SK-N-SH (cell line): ENCODE measurements at regions not wholly inside any gene's neighbourhood (a gene's known extent, or its start where the extent isn't known, plus 50 kb on each side); places are given as distances from the start of the nearest gene placed in this dataset.

Experiments
- CTCF ChIA-PET: fragments of 300-600, 350-600 bp; formaldehyde crosslinking; extraction: SDS; loops from one replicate; lab custom pipeline; 2021; lab: Yijun Ruan, JAX
- POLR2A ChIA-PET: fragments of 350-600 bp; sonication (Branson Sonifier 250); formaldehyde crosslinking; extraction: SDS; loops from one replicate; lab custom pipeline; 2020; ENCODE audit warnings: antibody characterized with exemption, inconsistent platforms; lab: Yijun Ruan, JAX
- DNase-seq: peaks from one replicate; pipeline ENCODE4 v3.0.0; 2012
- H2AFZ ChIP-seq: fragments of 200-600 bp; sonication (generic); 2 replicates; pipeline ENCODE4 v1.8.1; 2016; ENCODE audit warnings: antibody characterized with exemption, mild to moderate bottlenecking, low read depth
- H3F3A ChIP-seq: fragments of 200-600 bp; sonication (generic); replicated peaks from 2 replicates; pipeline ENCODE3; 2016; ENCODE audit warnings: antibody characterized with exemption, mild to moderate bottlenecking; ENCODE audit not compliant: insufficient read depth
- H3K27ac ChIP-seq, 2 experiments: fragments of 200-500 bp in 1 of 2; fragments of 200-600 bp in 1 of 2; sonication (Bioruptor generic) in 1 of 2; sonication (generic), shearing (Covaris generic) in 1 of 2; 2 replicates each; pipeline versions ENCODE4 v1.5.1 to v1.6.1; 2014 to 2016; ENCODE audit warnings: low read depth in 2 of 2, inconsistent platforms in 1 of 2, low read length in 1 of 2, mild to moderate bottlenecking in 1 of 2, mixed read lengths in 1 of 2
- H3K27me3 ChIP-seq: fragments of 200-600 bp; sonication (generic), shearing (Covaris generic); 2 replicates; pipeline ENCODE4 v1.6.1; 2016; ENCODE audit warnings: mixed run types; ENCODE audit not compliant: insufficient read depth
- H3K36me3 ChIP-seq, 2 experiments: fragments of 200-500 bp in 1 of 2; fragments of 200-600 bp in 1 of 2; sonication (Bioruptor generic) in 1 of 2; sonication (generic) in 1 of 2; replicated peaks in 1 of 2; 2 replicates each; pipeline versions ENCODE3 to v1.5.1; 2014 to 2016; ENCODE audit warnings: low read length in 1 of 2, mild to moderate bottlenecking in 1 of 2; ENCODE audit not compliant: insufficient read depth in 2 of 2, control insufficient read depth in 1 of 2
- H3K4me1 ChIP-seq, 2 experiments: fragments of 200-500 bp in 1 of 2; fragments of 200-600 bp in 1 of 2; sonication (Bioruptor generic) in 1 of 2; sonication (generic), shearing (Covaris generic) in 1 of 2; 2 replicates each; pipeline versions ENCODE4 v1.5.1 to v1.6.1; 2014 to 2016; ENCODE audit warnings: low read depth in 1 of 2, low read length in 1 of 2, mixed run types in 1 of 2; ENCODE audit not compliant: insufficient read depth in 2 of 2, control insufficient read depth in 1 of 2
- H3K4me2 ChIP-seq: fragments of 200-600 bp; sonication (generic), shearing (Covaris generic); 2 replicates; pipeline ENCODE4 v1.6.1; 2017; ENCODE audit warnings: mixed run types
- H3K4me3 ChIP-seq, 2 experiments: fragments of 200-500 bp in 1 of 2; fragments of 200-600 bp in 1 of 2; sonication (Bioruptor generic) in 1 of 2; sonication (generic), shearing (Covaris generic) in 1 of 2; 2 replicates each; pipeline versions ENCODE4 v1.5.1 to v1.8.1; 2014 to 2016; ENCODE audit warnings: low read depth in 2 of 2, inconsistent platforms in 1 of 2, low read length in 1 of 2, mild to moderate bottlenecking in 1 of 2, mixed read lengths in 1 of 2, moderate library complexity in 1 of 2
- H3K79me2 ChIP-seq: fragments of 200-600 bp; sonication (generic); 2 replicates; pipeline ENCODE4 v1.8.1; 2017; ENCODE audit warnings: mild to moderate bottlenecking; ENCODE audit not compliant: insufficient read depth
- H3K9ac ChIP-seq: fragments of 200-600 bp; sonication (generic); 2 replicates; pipeline ENCODE4 v1.6.1; 2017; ENCODE audit warnings: mixed run types
- H3K9me2 ChIP-seq: fragments of 200-600 bp; sonication (generic); 2 replicates; pipeline ENCODE4 v1.6.1; 2017; ENCODE audit warnings: mixed run types
- H3K9me3 ChIP-seq: fragments of 200-600 bp; sonication (generic); 2 replicates; pipeline ENCODE4 v1.6.1; 2017; ENCODE audit warnings: mixed run types, mild to moderate bottlenecking, moderate library complexity
- H4K20me1 ChIP-seq: fragments of 200-600 bp; sonication (generic); 2 replicates; pipeline ENCODE4 v1.6.1; 2017; ENCODE audit warnings: mild to moderate bottlenecking, mixed run types; ENCODE audit not compliant: insufficient read depth
- CHD2 ChIP-seq: fragments of 150-350 bp; IDR thresholded peaks from 2 replicates; pipeline ENCODE4 v1.6.1; 2018; ENCODE audit warnings: low read length; ENCODE audit not compliant: partially characterized antibody
- ELF1 ChIP-seq: IDR thresholded peaks from 2 replicates; pipeline ENCODE4 v1.4.0; 2012
- EP300 ChIP-seq, 2 experiments: IDR thresholded peaks; 2 replicates each; pipeline versions ENCODE4 v1.4.0 to v1.6.1; 2012; ENCODE audit warnings: borderline replicate concordance in 1 of 2, low read depth in 1 of 2, low read length in 1 of 2
- EZH2phosphoT487 ChIP-seq: fragments of 200-600 bp; sonication (generic); IDR thresholded peaks from 2 replicates; pipeline ENCODE4 v1.6.1; 2017; ENCODE audit warnings: low read depth, mixed run types, mild to moderate bottlenecking, antibody characterized with exemption, moderate library complexity, borderline replicate concordance
- FOSL2 ChIP-seq: IDR thresholded peaks from 2 replicates; pipeline ENCODE4 v1.4.0; 2012; ENCODE audit warnings: low read depth, mild to moderate bottlenecking, moderate library complexity, borderline replicate concordance
- IRF3 ChIP-seq: fragments of 150-350 bp; IDR thresholded peaks from 2 replicates; pipeline ENCODE4 v1.6.1; 2016; ENCODE audit warnings: mild to moderate bottlenecking, low read depth, low read length
- MXI1 ChIP-seq: IDR thresholded peaks from 2 replicates; pipeline ENCODE4 v1.6.1; 2012; ENCODE audit warnings: mild to moderate bottlenecking, low read depth, low read length, improper control_type of control experiment
- NFIC ChIP-seq: IDR thresholded peaks from 2 replicates; pipeline ENCODE4 v1.4.0; 2012; ENCODE audit warnings: borderline replicate concordance
- PBX3 ChIP-seq: IDR thresholded peaks from 2 replicates; pipeline ENCODE4; 2012
- RFX5 ChIP-seq: IDR thresholded peaks from 2 replicates; pipeline ENCODE4 v1.6.1; 2012; ENCODE audit warnings: mild to moderate bottlenecking, improper control_type of control experiment, low read length
- TAF1 ChIP-seq: IDR thresholded peaks from 2 replicates; pipeline ENCODE4 v1.6.1; 2012; ENCODE audit warnings: low read depth, mild to moderate bottlenecking, low read length, moderate library complexity, borderline replicate concordance
- TCF12 ChIP-seq: IDR thresholded peaks from 2 replicates; pipeline ENCODE4 v1.4.0; 2012
- USF1 ChIP-seq: IDR thresholded peaks from 2 replicates; pipeline ENCODE4 v1.4.0; 2012; ENCODE audit warnings: low read depth, borderline replicate concordance
- WGBS: methylation state at CpG from one replicate; pipeline ENCODE4 v1.1.6; 2017; ENCODE audit warnings: low lambda C conversion rate; 5-methylcytosine and 5-hydroxymethylcytosine counted together
- TF ChIP-seq, protein P1 (sequence below): fragments of 150-350 bp; IDR thresholded peaks from 2 replicates; pipeline ENCODE4 v1.6.1; 2017; ENCODE audit warnings: antibody characterized with exemption, low read length, low read depth, borderline replicate concordance
- TF ChIP-seq, protein P2 (sequence below): IDR thresholded peaks from 2 replicates; pipeline ENCODE4 v1.6.1; 2012; ENCODE audit warnings: mild to moderate bottlenecking, low read depth, low read length, moderate library complexity

GRCh38 chr2:234363647-234364294 lies 133.1 kb downstream of the ARL4C start:
- peaks cover 0 to 2% of the 10 kb centered on the region in 2 experiments; a peak in 1 of 4 replicates for H3K4me1 ChIP-seq
- WGBS = 75% methylated on average over 10 of the region's 10 CpGs
- DNase-seq = no peak
- H3F3A ChIP-seq = no peaks in the 10 kb centered on the region
- no peaks in the 10 kb centered on the region for H3K27me3 ChIP-seq
- H3K9me2 ChIP-seq = no peaks in the 10 kb centered on the region
- ChIA-PET POLR2A (no interaction called here), CTCF (interaction anchor here (0.8 to 0.9 kb wide), 2 partner anchors 9 to 13 kb away, joined by 3 read pairs; no protein-coding TSS in a partner anchor)
- no peaks in the 10 kb centered on the region for H3K36me3 ChIP-seq
- no peaks in the 10 kb centered on the region for H4K20me1 ChIP-seq
- no peak overlapping the region for H3K4me3 ChIP-seq
- no peak overlapping the region for H3K4me2 ChIP-seq
- no peak overlapping the region for H2AFZ ChIP-seq
- TF ChIP-seq MXI1 (no peak), RFX5 (no peak), NFIC (no peak), USF1 (no peak), PBX3 (no peak), EZH2phosphoT487 (no peak), TCF12 (no peak), EP300 (IDR thresholded peaks at IDR 0.05; ENCODE audit: borderline replicate concordance in 1 of 2, low read depth in 1 of 2, low read length in 1 of 2) (no peak), CHD2 (no peak), ELF1 (no peak), IRF3 (no peak), FOSL2 (no peak), TAF1 (no peak)
- TF ChIP-seq, protein P1, sequence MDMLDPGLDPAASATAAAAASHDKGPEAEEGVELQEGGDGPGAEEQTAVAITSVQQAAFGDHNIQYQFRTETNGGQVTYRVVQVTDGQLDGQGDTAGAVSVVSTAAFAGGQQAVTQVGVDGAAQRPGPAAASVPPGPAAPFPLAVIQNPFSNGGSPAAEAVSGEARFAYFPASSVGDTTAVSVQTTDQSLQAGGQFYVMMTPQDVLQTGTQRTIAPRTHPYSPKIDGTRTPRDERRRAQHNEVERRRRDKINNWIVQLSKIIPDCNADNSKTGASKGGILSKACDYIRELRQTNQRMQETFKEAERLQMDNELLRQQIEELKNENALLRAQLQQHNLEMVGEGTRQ = no peak
- TF ChIP-seq, protein P2, sequence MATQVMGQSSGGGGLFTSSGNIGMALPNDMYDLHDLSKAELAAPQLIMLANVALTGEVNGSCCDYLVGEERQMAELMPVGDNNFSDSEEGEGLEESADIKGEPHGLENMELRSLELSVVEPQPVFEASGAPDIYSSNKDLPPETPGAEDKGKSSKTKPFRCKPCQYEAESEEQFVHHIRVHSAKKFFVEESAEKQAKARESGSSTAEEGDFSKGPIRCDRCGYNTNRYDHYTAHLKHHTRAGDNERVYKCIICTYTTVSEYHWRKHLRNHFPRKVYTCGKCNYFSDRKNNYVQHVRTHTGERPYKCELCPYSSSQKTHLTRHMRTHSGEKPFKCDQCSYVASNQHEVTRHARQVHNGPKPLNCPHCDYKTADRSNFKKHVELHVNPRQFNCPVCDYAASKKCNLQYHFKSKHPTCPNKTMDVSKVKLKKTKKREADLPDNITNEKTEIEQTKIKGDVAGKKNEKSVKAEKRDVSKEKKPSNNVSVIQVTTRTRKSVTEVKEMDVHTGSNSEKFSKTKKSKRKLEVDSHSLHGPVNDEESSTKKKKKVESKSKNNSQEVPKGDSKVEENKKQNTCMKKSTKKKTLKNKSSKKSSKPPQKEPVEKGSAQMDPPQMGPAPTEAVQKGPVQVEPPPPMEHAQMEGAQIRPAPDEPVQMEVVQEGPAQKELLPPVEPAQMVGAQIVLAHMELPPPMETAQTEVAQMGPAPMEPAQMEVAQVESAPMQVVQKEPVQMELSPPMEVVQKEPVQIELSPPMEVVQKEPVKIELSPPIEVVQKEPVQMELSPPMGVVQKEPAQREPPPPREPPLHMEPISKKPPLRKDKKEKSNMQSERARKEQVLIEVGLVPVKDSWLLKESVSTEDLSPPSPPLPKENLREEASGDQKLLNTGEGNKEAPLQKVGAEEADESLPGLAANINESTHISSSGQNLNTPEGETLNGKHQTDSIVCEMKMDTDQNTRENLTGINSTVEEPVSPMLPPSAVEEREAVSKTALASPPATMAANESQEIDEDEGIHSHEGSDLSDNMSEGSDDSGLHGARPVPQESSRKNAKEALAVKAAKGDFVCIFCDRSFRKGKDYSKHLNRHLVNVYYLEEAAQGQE = no peak
- no peak overlapping the region for H3K27ac ChIP-seq
- H3K9me3 ChIP-seq = no peaks in the 10 kb centered on the region
- no peak overlapping the region for H3K9ac ChIP-seq
- no peaks in the 10 kb centered on the region for H3K79me2 ChIP-seq
